ENCODE measurements at regions not wholly inside any gene's neighbourhood (a gene's known extent, or its start where the extent isn't known, plus 50 kb on each side); places are given as distances from the start of the nearest gene placed in this dataset.

DNA sequence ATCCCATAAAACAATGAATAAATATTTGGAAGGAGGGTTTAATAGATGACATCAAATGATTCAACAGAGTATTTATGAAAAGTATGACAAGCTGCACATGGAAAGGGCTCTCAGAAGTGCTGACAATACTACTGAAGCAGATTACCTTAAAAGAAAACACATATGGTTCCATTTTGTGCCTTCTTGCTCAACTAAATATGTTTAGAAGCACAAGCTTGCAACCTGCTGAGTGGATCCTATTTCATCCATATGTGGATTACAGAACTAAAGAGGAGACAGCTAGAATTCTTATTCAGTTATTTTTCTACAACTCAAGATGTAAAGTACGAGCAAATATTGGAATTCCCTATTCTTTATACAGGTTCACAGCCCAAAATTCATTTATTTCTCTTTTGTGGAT, 340.6 kb downstream of the TFEC start:
- Histone ChIP-seq H3K27me3 (ENCODE audit: control insufficient read depth, insufficient read depth, low read length) (no peaks in the 10 kb centered on the region), H3K36me3 (ENCODE audit: control insufficient read depth in 2 of 3, insufficient read depth in 3 of 3, low read length in 3 of 3) (no peaks in the 10 kb centered on the region), H3K4me3 (ENCODE audit: low read length in 3 of 3) (no peak overlapping the region), H3K9me3 (ENCODE audit: control insufficient read depth in 2 of 3, insufficient read depth in 1 of 3, low read length in 3 of 3) (no peaks in the 10 kb centered on the region), H3K4me1 (ENCODE audit: control insufficient read depth in 2 of 3, insufficient read depth in 2 of 3, low read depth in 1 of 3, low read length in 3 of 3) (no peaks in the 10 kb centered on the region), H3K9ac (ENCODE audit: low read length in 3 of 3) (no peak overlapping the region), H3K27ac (ENCODE audit: low read depth in 2 of 2, low read length in 2 of 2) (no peak overlapping the region)
- FAIRE-seq, result no peak
- DNase-seq, result no peak
- TF ChIP-seq, protein P1, sequence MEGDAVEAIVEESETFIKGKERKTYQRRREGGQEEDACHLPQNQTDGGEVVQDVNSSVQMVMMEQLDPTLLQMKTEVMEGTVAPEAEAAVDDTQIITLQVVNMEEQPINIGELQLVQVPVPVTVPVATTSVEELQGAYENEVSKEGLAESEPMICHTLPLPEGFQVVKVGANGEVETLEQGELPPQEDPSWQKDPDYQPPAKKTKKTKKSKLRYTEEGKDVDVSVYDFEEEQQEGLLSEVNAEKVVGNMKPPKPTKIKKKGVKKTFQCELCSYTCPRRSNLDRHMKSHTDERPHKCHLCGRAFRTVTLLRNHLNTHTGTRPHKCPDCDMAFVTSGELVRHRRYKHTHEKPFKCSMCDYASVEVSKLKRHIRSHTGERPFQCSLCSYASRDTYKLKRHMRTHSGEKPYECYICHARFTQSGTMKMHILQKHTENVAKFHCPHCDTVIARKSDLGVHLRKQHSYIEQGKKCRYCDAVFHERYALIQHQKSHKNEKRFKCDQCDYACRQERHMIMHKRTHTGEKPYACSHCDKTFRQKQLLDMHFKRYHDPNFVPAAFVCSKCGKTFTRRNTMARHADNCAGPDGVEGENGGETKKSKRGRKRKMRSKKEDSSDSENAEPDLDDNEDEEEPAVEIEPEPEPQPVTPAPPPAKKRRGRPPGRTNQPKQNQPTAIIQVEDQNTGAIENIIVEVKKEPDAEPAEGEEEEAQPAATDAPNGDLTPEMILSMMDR (IDR thresholded peaks at IDR 0.05; ENCODE audit: borderline replicate concordance, extremely low read depth, insufficient read depth), result no peak
- intact Hi-C loops (cut with DNase I), result no loop called here

DNA sequence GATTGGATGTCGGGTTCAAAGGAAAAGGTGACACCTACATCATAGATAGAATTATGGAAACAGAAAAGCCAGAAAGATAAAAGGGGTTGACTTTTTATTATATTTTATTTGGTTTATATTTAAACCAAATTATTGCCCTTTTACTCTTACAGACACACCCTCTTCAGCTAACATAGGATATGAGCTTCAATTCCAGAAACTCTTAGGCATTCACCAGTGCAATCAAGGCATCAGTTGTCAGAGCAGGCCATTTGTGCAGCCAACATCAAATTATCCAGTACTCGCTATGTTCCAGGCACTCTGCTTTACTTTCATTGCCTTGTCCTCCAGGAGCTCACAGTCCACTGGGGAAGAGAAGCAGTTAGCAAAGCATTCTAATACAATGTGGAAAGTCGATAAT, 347.5 kb downstream of the TFEC start:
- no peaks in the 10 kb centered on the region for H3K36me3 ChIP-seq (ENCODE audit: control insufficient read depth in 2 of 3, insufficient read depth in 3 of 3, low read length in 3 of 3)
- H3K27me3 ChIP-seq (ENCODE audit: control insufficient read depth, insufficient read depth, low read length), result no peaks in the 10 kb centered on the region
- no peak overlapping the region for H3K9ac ChIP-seq (ENCODE audit: low read length in 3 of 3)
- no peaks in the 10 kb centered on the region for H3K9me3 ChIP-seq (ENCODE audit: control insufficient read depth in 2 of 3, insufficient read depth in 1 of 3, low read length in 3 of 3)
- DNase-seq (no peak), FAIRE-seq (no peak)
- TF ChIP-seq, protein P1 (IDR thresholded peaks at IDR 0.05; ENCODE audit: borderline replicate concordance, extremely low read depth, insufficient read depth), result no peak
- H3K4me1 ChIP-seq (ENCODE audit: control insufficient read depth in 2 of 3, insufficient read depth in 2 of 3, low read depth in 1 of 3, low read length in 3 of 3), result no peaks in the 10 kb centered on the region
- intact Hi-C loops (cut with DNase I), result no loop called here
- H3K4me3 ChIP-seq (ENCODE audit: low read length in 3 of 3), result no peak overlapping the region
- H3K27ac ChIP-seq (ENCODE audit: low read depth in 2 of 2, low read length in 2 of 2), result no peak overlapping the region

DNA sequence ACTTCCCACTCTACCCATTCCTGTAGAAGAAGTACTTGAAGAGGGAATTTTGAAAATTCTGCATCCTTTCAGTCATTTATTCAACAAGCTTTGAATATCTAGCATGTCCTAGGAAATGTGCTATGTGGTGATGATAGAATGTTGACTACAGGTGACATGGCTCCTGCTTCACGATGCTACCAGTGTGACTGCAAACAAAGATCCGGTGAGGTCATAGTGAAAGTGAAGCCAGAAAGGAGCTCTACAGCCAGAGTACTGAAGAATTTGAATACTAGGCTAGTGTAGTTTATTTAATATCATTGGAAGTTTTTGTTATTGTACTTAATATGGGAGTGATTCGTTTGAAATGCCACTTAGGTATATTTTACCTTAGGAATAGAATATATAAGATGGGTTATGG, 348.1 kb downstream of the TFEC start:
- intact Hi-C loops (cut with DNase I), result no loop called here
- TF ChIP-seq, protein P1 (IDR thresholded peaks at IDR 0.05; ENCODE audit: borderline replicate concordance, extremely low read depth, insufficient read depth), result no peak
- Histone ChIP-seq H3K27ac (ENCODE audit: low read depth in 2 of 2, low read length in 2 of 2) (no peak overlapping the region), H3K27me3 (ENCODE audit: control insufficient read depth, insufficient read depth, low read length) (no peaks in the 10 kb centered on the region), H3K36me3 (ENCODE audit: control insufficient read depth in 2 of 3, insufficient read depth in 3 of 3, low read length in 3 of 3) (no peaks in the 10 kb centered on the region), H3K9me3 (ENCODE audit: control insufficient read depth in 2 of 3, insufficient read depth in 1 of 3, low read length in 3 of 3) (no peaks in the 10 kb centered on the region), H3K4me3 (ENCODE audit: low read length in 3 of 3) (no peak overlapping the region), H3K9ac (ENCODE audit: low read length in 3 of 3) (no peak overlapping the region), H3K4me1 (ENCODE audit: control insufficient read depth in 2 of 3, insufficient read depth in 2 of 3, low read depth in 1 of 3, low read length in 3 of 3) (no peaks in the 10 kb centered on the region)
- FAIRE-seq (no peak), DNase-seq (no peak)

DNA sequence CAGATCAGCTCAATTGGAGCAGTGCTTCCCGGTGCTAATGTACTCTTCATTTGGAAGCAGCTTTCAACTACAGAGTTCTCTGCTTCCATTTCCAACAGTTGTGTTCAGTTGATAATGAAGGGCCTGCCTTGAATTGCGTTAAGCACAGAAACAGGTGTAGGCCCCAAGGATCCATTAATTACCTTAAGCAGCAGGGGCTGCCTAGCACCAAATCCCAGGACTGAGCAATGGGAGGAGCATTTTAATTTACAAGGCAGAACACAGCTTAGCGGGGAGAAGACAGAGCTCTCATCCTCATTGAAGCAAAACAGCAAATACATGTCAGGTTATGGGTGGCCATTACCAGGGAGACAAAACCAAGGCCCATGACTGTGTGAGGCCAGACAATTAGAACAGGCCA, 349.6 kb downstream of the TFEC start:
- FAIRE-seq, result no peak
- no peaks in the 10 kb centered on the region for H3K9me3 ChIP-seq (ENCODE audit: control insufficient read depth in 2 of 3, insufficient read depth in 1 of 3, low read length in 3 of 3)
- H3K27ac ChIP-seq (ENCODE audit: low read depth in 2 of 2, low read length in 2 of 2), result no peak overlapping the region
- no peaks in the 10 kb centered on the region for H3K36me3 ChIP-seq (ENCODE audit: control insufficient read depth in 2 of 3, insufficient read depth in 3 of 3, low read length in 3 of 3)
- TF ChIP-seq, protein P1 (IDR thresholded peaks at IDR 0.05; ENCODE audit: borderline replicate concordance, extremely low read depth, insufficient read depth), result no peak
- H3K4me1 ChIP-seq (ENCODE audit: control insufficient read depth in 2 of 3, insufficient read depth in 2 of 3, low read depth in 1 of 3, low read length in 3 of 3), result no peaks in the 10 kb centered on the region
- no peaks in the 10 kb centered on the region for H3K27me3 ChIP-seq (ENCODE audit: control insufficient read depth, insufficient read depth, low read length)
- DNase-seq, result no peak
- H3K4me3 ChIP-seq (ENCODE audit: low read length in 3 of 3), result no peak overlapping the region
- intact Hi-C loops (cut with DNase I), result no loop called here
- no peak overlapping the region for H3K9ac ChIP-seq (ENCODE audit: low read length in 3 of 3)
